Right lobe of liver (tissue), 4 donors: ENCODE measurements at regions not wholly inside any gene's neighbourhood (a gene's known extent, or its start where the extent isn't known, plus 50 kb on each side); places are given as distances from the start of the nearest gene placed in this dataset.

Experiments
- POLR2A ChIP-seq: fragments of 450-650 bp; IDR thresholded peaks from one replicate; pipeline ENCODE4 v1.6.1; 2017; ENCODE audit warnings: antibody characterized with exemption, mild to moderate bottlenecking
- TF ChIP-seq, protein P1 (sequence below), 4 donors: fragments of 200-600 bp in 3 of 4; fragments of 450-650 bp in 1 of 4; IDR thresholded peaks; one replicate each; pipeline versions ENCODE4 v1.5.1 to v1.8.0; 2016 to 2022; ENCODE audit warnings: antibody characterized with exemption in 4 of 4, mild to moderate bottlenecking in 2 of 4
- donor health status: DM: no; HTN: no; CAD: no.
- donor health status: DM: no; HTN: no; CAD: no.
- donor health status: DM: no; HTN: yes; CAD: no.

DNA sequence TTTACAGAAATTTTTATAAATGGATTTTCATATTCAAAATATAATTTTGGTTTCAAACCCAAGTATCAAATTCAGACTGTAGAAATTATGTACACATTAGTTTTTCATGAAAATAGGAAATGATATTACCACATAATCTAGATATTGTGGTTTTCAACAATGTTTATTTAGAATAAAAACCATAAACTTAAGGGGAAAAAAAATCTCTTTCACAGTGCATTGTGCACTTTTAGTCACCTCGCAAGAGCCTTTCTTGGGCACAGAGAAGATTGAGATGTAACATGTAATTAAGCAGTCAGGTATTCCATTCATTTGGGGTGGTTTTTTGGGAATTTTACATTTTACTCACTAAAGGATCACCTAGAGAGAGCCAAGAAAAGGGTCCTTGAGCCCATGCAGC lies 104.0 kb downstream of the TANC2 start:
- TF ChIP-seq, protein P1, sequence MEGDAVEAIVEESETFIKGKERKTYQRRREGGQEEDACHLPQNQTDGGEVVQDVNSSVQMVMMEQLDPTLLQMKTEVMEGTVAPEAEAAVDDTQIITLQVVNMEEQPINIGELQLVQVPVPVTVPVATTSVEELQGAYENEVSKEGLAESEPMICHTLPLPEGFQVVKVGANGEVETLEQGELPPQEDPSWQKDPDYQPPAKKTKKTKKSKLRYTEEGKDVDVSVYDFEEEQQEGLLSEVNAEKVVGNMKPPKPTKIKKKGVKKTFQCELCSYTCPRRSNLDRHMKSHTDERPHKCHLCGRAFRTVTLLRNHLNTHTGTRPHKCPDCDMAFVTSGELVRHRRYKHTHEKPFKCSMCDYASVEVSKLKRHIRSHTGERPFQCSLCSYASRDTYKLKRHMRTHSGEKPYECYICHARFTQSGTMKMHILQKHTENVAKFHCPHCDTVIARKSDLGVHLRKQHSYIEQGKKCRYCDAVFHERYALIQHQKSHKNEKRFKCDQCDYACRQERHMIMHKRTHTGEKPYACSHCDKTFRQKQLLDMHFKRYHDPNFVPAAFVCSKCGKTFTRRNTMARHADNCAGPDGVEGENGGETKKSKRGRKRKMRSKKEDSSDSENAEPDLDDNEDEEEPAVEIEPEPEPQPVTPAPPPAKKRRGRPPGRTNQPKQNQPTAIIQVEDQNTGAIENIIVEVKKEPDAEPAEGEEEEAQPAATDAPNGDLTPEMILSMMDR (IDR thresholded peaks at IDR 0.05): no peak
- no peak for TF ChIP-seq POLR2A
